Colonic mucosa (tissue), 4 donors: ENCODE measurements at regions not wholly inside any gene's neighbourhood (a gene's known extent, or its start where the extent isn't known, plus 50 kb on each side); places are given as distances from the start of the nearest gene placed in this dataset.

Source experiments
- DNase-seq: peaks from one replicate; pipeline ENCODE4 v3.0.0-alpha.2; 2020
- H3K27ac ChIP-seq: fragments of 200-600 bp; one replicate; pipeline ENCODE4 v1.8.0; 2021
- H3K27me3 ChIP-seq: fragments of 200-600 bp; one replicate; pipeline ENCODE4 v1.8.0; 2021
- H3K36me3 ChIP-seq: fragments of 200-600 bp; one replicate; pipeline ENCODE4 v1.8.0; 2021
- H3K4me1 ChIP-seq: fragments of 200-600 bp; one replicate; pipeline ENCODE4 v1.8.0; 2021; ENCODE audit warnings: mild to moderate bottlenecking
- H3K4me3 ChIP-seq: fragments of 200-600 bp; one replicate; pipeline ENCODE4 v1.8.0; 2021
- H3K9ac ChIP-seq, 2 donors: one replicate each; pipeline ENCODE4 v1.7.0; 2013; ENCODE audit warnings: control low read depth in 2 of 2, low read depth in 2 of 2, low read length in 2 of 2
- H3K9me3 ChIP-seq: fragments of 200-600 bp; one replicate; pipeline ENCODE4 v1.8.0; 2021
- CTCF ChIP-seq: fragments of 200-600 bp; IDR thresholded peaks from one replicate; pipeline ENCODE4 v1.8.0; 2022; ENCODE audit warnings: antibody characterized with exemption, mild to moderate bottlenecking
- intact Hi-C: fragments of 100-400 bp; cut with DNase I; formaldehyde crosslinking; loops from one replicate; pipeline ENCODE4 v1.14.1; 2022
- donor health status: healthy.
- donor health status: DM: no; HTN: no; CAD: no.
- donor health status: DM: no; HTN: no; CAD: no.

DNA sequence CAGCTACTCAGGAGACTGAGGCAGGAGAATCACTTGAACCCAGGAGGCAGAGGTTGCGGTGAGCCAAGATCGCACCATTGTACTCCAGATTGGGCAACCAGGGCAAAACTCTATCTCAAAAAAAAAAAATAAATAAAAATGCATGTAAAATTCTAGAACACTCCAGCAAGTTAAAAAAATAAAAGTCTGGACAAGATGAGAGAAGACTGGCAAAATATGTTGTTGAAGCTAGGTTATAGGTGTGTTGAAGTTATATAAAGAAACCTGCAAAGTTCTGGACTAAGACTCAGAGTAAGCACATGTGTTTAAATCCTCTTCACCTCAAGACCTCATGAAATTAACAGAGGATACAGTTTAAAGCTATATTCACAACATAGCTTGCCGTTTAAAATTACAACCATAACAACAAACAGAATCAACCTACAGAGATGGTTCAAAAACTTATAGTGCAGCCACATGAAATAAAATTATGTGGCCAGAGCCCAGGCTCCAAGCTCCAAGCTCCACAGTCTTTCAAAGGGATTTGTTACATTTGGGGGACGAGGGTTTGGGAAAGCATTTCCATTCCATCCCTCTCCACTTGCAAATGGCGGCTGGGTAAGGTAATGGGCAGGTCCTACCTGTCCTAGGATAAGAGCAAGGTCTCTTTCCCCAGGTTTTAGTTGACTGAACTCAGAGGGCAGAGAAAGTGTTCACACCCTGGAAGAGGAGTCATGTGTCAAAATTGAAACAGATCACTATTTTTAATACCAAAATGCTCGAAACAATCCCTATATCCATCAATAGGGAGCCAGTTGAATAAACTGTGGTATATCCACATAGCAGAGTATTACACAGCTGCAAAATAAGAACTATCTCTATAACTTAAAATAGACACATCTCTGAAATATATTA, 59.9 kb upstream of the MYCN start:
- Histone ChIP-seq H3K36me3 (no peaks in the 10 kb centered on the region), H3K27ac (no peak overlapping the region), H3K27me3 (no peaks in the 10 kb centered on the region), H3K4me3 (no peak overlapping the region), H3K9me3 (no peaks in the 10 kb centered on the region), H3K9ac (no peak overlapping the region), H3K4me1 (no peaks in the 10 kb centered on the region)
- TF ChIP-seq CTCF, result no peak
- no peak for DNase-seq
- intact Hi-C loops, result no loop called here

DNA sequence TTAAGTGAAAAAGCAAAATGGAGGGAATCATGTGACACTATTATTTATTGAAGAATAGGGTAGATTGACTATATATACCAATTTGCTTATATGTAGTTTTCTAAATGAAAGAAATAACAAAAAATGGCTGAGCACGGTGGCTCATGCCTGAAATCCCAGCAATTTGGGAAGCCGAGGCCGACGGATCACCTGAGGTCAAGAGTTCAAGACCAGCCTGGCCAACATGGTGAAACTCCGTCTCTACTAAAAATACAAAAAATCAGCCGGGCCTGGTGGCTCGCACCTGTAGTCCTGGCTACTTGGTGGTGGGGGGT, 59.3 kb upstream of the MYCN start:
- no peaks in the 10 kb centered on the region for H3K9me3 ChIP-seq
- no peaks in the 10 kb centered on the region for H3K27me3 ChIP-seq
- no peak overlapping the region for H3K4me3 ChIP-seq
- DNase-seq, result no peak
- TF ChIP-seq CTCF, result no peak
- H3K9ac ChIP-seq, result no peak overlapping the region
- no peaks in the 10 kb centered on the region for H3K4me1 ChIP-seq
- no peaks in the 10 kb centered on the region for H3K36me3 ChIP-seq
- intact Hi-C loops, result no loop called here
- H3K27ac ChIP-seq, result no peak overlapping the region

DNA sequence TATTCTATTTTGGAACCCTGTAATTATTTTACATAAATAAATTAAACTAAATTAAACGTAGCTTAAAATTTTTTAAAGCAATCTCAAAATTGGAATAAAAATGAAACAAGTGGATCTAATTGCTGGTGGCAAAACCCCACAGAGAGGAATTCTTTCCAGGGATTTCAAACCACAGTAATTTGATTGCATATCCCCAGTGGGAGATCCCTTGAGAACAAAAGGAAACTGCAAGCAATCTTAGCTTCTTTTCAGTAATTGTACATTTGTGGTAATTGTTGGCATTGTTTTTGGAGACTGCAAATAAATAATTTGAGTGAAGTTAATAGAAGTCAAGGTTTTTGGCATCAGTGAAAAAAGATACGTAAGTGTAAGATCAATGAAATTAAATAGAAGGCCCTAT, 58.7 kb upstream of the MYCN start:
- Histone ChIP-seq H3K4me1 (no peaks in the 10 kb centered on the region), H3K27me3 (no peaks in the 10 kb centered on the region), H3K9ac (no peak overlapping the region), H3K27ac (no peak overlapping the region), H3K9me3 (no peaks in the 10 kb centered on the region), H3K4me3 (no peak overlapping the region), H3K36me3 (no peaks in the 10 kb centered on the region)
- no peak for TF ChIP-seq CTCF
- no peak for DNase-seq
- intact Hi-C loops, result no loop called here

GRCh38 chr2:15882761-15883497, 57.4 kb upstream of the MYCN start:
- intact Hi-C loops, result no loop called here
- Histone ChIP-seq H3K9ac (no peak overlapping the region), H3K27me3 (no peaks in the 10 kb centered on the region)

DNA sequence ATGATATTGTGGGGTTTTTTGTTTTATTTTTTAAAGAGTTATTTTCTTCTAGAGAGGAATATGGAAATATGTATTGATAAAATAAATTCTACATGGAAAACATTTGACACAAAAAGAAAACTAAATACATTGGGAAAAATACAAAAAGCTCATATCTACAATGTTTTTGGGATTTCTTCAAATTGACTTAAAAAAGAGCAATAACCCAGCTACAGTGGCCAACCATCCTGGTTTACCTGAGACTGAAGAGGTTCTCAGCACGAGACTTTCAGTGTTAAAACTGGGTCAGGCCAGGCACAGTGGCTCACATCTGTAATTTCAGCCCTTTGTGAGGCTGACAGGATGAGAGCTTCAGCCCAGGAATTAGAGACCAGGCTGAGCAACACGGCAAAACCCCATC, 56.7 kb upstream of the MYCN start:
- DNase-seq, result no peak

More at GRCh38 chr2:15882761-15883497, 57.4 kb upstream of the MYCN start:
- TF ChIP-seq CTCF, result no peak
- Histone ChIP-seq H3K4me1 (no peaks in the 10 kb centered on the region), H3K36me3 (no peaks in the 10 kb centered on the region), H3K27ac (no peak overlapping the region), H3K4me3 (no peak overlapping the region), H3K9me3 (no peaks in the 10 kb centered on the region)
- DNase-seq, result no peak

More for the DNA sequence above, 56.7 kb upstream of the MYCN start:
- Histone ChIP-seq H3K9ac (no peak overlapping the region), H3K4me1 (no peaks in the 10 kb centered on the region), H3K27me3 (no peaks in the 10 kb centered on the region), H3K27ac (no peak overlapping the region), H3K4me3 (no peak overlapping the region), H3K9me3 (no peaks in the 10 kb centered on the region), H3K36me3 (no peaks in the 10 kb centered on the region)
- no peak for TF ChIP-seq CTCF
- intact Hi-C loops, result no loop called here
